B cell (primary cell): ENCODE measurements at regions not wholly inside any gene's neighbourhood (a gene's known extent, or its start where the extent isn't known, plus 50 kb on each side); places are given as distances from the start of the nearest gene placed in this dataset.

Experiments used
- EZH2 ChIP-seq: IDR thresholded peaks from 2 replicates; pipeline ENCODE4 v1.6.1; 2012; ENCODE audit warnings: borderline replicate concordance, low read depth, mild to moderate bottlenecking, moderate library complexity, low read length; ENCODE audit not compliant: insufficient read depth, poor library complexity, severe bottlenecking
- TF ChIP-seq, protein P1 (sequence below): fragments of 200-600 bp; IDR thresholded peaks from one replicate; pipeline ENCODE4 v1.8.0; 2022; ENCODE audit warnings: antibody characterized with exemption, mild to moderate bottlenecking

GRCh38 chr18:77815666-77816338 is 566.2 kb downstream of the GALR1 start:
- TF ChIP-seq EZH2, result no peak
- TF ChIP-seq, protein P1, sequence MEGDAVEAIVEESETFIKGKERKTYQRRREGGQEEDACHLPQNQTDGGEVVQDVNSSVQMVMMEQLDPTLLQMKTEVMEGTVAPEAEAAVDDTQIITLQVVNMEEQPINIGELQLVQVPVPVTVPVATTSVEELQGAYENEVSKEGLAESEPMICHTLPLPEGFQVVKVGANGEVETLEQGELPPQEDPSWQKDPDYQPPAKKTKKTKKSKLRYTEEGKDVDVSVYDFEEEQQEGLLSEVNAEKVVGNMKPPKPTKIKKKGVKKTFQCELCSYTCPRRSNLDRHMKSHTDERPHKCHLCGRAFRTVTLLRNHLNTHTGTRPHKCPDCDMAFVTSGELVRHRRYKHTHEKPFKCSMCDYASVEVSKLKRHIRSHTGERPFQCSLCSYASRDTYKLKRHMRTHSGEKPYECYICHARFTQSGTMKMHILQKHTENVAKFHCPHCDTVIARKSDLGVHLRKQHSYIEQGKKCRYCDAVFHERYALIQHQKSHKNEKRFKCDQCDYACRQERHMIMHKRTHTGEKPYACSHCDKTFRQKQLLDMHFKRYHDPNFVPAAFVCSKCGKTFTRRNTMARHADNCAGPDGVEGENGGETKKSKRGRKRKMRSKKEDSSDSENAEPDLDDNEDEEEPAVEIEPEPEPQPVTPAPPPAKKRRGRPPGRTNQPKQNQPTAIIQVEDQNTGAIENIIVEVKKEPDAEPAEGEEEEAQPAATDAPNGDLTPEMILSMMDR, result no peak
